Astrocyte of the cerebellum (primary cell): ENCODE measurements at regions not wholly inside any gene's neighbourhood (a gene's known extent, or its start where the extent isn't known, plus 50 kb on each side); places are given as distances from the start of the nearest gene placed in this dataset.
A peak's percentile ranks its signal among the peaks of the same experiment; 100 is the strongest.

ENCODE experiments used
- DNase-seq: peaks from one replicate; pipeline ENCODE4 v3.0.0-alpha.2; 2011; ENCODE audit warnings: low read depth
- H3K4me3 ChIP-seq: 2 replicates; pipeline ENCODE4 v1.5.1; 2011; ENCODE audit warnings: mild to moderate bottlenecking, low read depth, low read length, moderate library complexity
- in situ Hi-C: cut with HindIII; loops from 2 replicates; pipeline ENCODE4 v1.10.0; 2017; ENCODE audit warnings: low sequenced_read_pairs
- TF ChIP-seq, protein P1 (sequence below): IDR thresholded peaks from 2 replicates; pipeline ENCODE4 v1.5.1; 2012; ENCODE audit warnings: low read length, low read depth, moderate library complexity, mild to moderate bottlenecking; ENCODE audit errors: missing control alignments

DNA sequence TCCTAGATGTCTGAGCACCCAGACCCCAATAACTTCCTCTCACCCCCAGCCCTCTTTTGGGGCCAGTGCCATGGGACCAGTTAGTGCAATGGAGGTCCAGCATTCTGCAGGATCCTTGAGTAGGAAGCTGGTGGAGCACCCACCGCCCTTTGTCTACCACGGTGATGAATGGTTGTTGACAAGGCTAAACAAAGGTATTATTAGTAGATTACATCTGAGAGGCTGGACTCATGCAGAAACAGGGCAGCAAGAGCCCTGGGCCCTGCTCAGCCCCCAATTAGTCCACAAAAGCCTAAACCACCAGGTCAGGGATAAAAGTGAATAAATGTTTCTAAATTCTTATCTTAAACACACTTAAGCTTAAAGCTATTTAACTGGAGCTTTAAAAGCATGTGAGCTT is 196.5 kb upstream of the TSHZ3 start:
- TF ChIP-seq, protein P1, sequence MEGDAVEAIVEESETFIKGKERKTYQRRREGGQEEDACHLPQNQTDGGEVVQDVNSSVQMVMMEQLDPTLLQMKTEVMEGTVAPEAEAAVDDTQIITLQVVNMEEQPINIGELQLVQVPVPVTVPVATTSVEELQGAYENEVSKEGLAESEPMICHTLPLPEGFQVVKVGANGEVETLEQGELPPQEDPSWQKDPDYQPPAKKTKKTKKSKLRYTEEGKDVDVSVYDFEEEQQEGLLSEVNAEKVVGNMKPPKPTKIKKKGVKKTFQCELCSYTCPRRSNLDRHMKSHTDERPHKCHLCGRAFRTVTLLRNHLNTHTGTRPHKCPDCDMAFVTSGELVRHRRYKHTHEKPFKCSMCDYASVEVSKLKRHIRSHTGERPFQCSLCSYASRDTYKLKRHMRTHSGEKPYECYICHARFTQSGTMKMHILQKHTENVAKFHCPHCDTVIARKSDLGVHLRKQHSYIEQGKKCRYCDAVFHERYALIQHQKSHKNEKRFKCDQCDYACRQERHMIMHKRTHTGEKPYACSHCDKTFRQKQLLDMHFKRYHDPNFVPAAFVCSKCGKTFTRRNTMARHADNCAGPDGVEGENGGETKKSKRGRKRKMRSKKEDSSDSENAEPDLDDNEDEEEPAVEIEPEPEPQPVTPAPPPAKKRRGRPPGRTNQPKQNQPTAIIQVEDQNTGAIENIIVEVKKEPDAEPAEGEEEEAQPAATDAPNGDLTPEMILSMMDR = no peak
- no peak overlapping the region for H3K4me3 ChIP-seq

DNA sequence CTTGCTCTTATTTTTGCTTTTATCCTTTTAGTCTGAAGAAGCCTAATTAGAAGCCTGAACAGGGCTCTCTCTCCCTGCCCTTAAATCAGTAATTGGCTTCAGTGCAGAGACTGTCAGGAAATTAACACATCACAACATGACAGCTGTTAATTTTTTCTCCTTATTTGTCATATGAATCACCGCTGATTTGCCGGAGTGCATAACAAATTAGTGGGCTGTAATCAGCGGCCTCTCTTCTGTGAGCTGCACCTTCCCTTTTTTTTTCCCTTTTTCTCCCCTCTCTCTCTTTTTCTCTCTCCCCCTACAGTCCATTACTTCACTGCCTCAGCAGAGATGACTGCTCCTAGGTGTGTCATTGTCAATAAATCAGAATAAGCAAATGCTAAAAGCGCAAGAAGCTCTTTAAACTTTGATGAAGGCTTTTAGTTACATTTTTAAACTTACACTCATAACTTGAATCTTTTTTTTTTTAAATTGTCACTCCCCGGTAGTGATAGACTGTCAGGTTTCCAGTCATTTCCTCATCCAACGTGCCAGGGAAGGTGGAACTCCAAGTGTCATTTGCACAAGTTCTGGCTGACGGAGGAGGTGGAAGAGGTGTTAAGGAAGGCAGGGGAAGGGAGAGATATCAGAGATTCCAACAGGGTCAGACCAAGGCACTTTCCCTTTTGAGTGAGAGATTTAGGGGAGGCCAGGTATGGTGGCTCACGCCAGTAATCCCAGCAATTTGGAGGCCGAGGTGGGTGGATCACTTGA is 197.1 kb upstream of the TSHZ3 start:
- in situ Hi-C loops = no loop called here
- no peak overlapping the region for H3K4me3 ChIP-seq
- no peak for DNase-seq
- TF ChIP-seq, protein P1 = no peak

More for the DNA sequence above, 196.5 kb upstream of the TSHZ3 start:
- in situ Hi-C loops = no loop called here
- DNase-seq = no peak

DNA sequence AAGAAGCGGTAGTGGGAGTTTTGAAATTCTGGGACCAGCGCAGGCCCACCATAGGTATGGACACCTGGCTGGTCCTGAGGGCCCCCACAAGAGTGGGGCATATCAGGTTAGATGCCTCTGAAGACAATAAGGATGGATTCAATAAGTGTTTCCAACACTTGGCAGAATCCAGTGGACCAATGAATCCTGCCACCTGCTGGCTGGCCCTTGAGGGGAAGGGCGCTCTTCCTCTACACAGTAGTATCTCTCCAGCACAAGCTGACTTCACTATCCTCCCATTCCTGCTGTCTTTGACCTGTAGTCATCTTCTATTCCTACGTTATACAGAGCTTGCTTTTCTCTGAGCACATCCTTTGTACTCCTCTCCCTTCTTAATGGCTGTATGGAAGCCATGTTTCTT is 199.7 kb upstream of the TSHZ3 start:
- in situ Hi-C loops = no loop called here
- TF ChIP-seq, protein P1 = peak; percentile 41
- DNase-seq = no peak
- H3K4me3 ChIP-seq = no peak overlapping the region

DNA sequence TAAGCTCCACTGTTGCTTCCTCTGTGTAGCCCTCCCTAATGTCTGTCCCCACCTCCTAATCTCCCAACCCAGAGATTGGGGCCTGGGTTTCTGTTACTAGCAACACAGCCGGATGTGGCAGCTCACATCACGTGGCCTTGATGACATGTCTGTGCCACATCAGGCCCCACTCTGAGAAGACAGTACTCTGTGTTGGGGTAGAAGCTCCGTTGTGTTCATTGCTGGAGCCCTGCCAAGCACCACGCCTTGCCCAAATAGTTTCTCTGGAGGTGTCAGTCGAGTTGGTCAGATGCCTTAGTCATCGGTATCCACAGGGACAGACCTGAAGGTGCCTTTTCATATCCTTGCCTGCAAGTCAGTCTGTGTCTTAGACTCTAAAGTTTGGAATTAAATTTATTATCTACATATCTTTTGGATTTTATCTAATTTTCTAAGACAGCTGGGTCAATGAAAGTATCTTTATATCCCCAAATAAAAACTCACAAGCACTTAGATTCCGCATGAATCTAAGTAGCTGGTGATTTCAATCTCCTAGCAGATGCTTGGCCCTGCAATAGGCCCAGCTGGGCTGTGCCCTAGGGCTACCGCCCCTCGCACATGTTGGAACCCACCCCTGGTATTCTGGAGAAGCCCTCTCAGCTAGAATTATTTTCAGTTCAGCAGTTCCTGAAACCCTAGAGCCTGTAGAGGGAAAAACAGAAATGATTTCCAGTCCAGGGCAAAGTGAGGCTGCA is 204.0 kb upstream of the TSHZ3 start:
- in situ Hi-C loops = no loop called here
- DNase-seq = no peak
- H3K4me3 ChIP-seq = no peak overlapping the region
- TF ChIP-seq, protein P1 = no peak

DNA sequence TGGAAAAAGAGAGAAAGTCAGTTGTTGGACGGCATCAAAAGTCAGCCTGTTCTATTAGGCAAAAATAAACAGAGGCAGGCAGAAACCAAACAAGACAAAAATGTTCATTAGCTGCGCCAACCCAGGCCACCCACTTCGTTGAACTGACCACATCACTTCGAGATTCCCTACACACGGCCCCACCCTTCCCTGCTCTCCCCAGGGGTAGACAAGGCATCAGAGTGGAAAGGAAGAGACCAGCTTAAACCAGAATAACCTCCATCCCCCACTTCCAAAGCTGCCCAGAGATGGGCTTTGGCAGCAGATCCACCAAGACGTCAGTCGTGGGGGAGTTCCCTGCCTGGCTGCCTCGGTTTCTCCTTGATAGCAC is 204.6 kb upstream of the TSHZ3 start:
- DNase-seq = no peak
- TF ChIP-seq, protein P1 = no peak
- in situ Hi-C loops = no loop called here
- H3K4me3 ChIP-seq = no peak overlapping the region

DNA sequence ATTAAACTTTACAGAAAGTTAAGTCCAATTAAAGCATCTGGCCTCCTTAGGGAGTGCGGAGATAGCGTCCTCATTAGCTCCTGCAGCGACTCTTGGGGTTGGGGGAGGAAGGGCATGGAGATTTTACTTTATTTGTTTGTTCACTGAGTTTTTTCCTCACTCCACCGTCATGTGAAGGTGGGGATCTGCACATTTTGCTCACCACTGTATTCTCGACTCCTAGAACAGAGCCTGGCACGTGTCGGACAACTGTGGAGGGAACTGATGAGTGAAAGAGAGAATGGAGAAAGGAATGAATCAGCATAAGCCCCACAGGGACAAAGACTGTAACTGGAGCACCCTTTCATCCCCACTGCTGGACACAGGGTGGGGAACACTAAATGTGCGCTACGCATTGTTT is 205.1 kb upstream of the TSHZ3 start:
- no peak overlapping the region for H3K4me3 ChIP-seq
- TF ChIP-seq, protein P1 = no peak
- DNase-seq = no peak
- in situ Hi-C loops = no loop called here
